ENCODE measurements at regions not wholly inside any gene's neighbourhood (a gene's known extent, or its start where the extent isn't known, plus 50 kb on each side); places are given as distances from the start of the nearest gene placed in this dataset.

- no peaks in the 10 kb centered on the region for H3K27me3 ChIP-seq (ENCODE audit: insufficient read depth, low read length)
- H3K9me3 ChIP-seq (ENCODE audit: low read length): no peaks in the 10 kb centered on the region
- H3K36me3 ChIP-seq (ENCODE audit: insufficient read depth, low read length): no peaks in the 10 kb centered on the region
- no peak overlapping the region for H2AFZ ChIP-seq (ENCODE audit: low read depth, low read length)
- H3K4me1 ChIP-seq (ENCODE audit: insufficient read depth, low read length): peaks cover 33% of the 10 kb centered on the region
- no peak overlapping the region for H3K4me3 ChIP-seq (ENCODE audit: low read length)
Measured at GRCh38 chr10:91120348-91120747, 100.1 kb upstream of the PCGF5 start.

GRCh38 chr10:91123261-91123660 lies 97.2 kb upstream of the PCGF5 start:
- Histone ChIP-seq H3K27me3 (ENCODE audit: insufficient read depth, low read length) (no peaks in the 10 kb centered on the region), H3K4me1 (ENCODE audit: insufficient read depth, low read length) (peaks cover 13% of the 10 kb centered on the region), H3K36me3 (ENCODE audit: insufficient read depth, low read length) (no peaks in the 10 kb centered on the region), H2AFZ (ENCODE audit: low read depth, low read length) (no peak overlapping the region), H3K4me3 (ENCODE audit: low read length) (no peak overlapping the region), H3K9me3 (ENCODE audit: low read length) (no peaks in the 10 kb centered on the region)

GRCh38 chr10:91124016-91124415 lies 96.4 kb upstream of the PCGF5 start:
- Histone ChIP-seq H2AFZ (ENCODE audit: low read depth, low read length) (no peak overlapping the region), H3K9me3 (ENCODE audit: low read length) (no peaks in the 10 kb centered on the region), H3K4me1 (ENCODE audit: insufficient read depth, low read length) (peaks cover 12% of the 10 kb centered on the region), H3K27me3 (ENCODE audit: insufficient read depth, low read length) (no peaks in the 10 kb centered on the region), H3K36me3 (ENCODE audit: insufficient read depth, low read length) (no peaks in the 10 kb centered on the region), H3K4me3 (ENCODE audit: low read length) (no peak overlapping the region)

- Histone ChIP-seq H2AFZ (ENCODE audit: low read depth, low read length) (no peak overlapping the region), H3K4me3 (ENCODE audit: low read length) (no peak overlapping the region), H3K27me3 (ENCODE audit: insufficient read depth, low read length) (no peaks in the 10 kb centered on the region)
Measured at GRCh38 chr10:91126471-91126870, 94.0 kb upstream of the PCGF5 start.

GRCh38 chr10:91127341-91128082 lies 93.0 kb upstream of the PCGF5 start:
- Histone ChIP-seq H3K4me3 (ENCODE audit: low read length) (no peak overlapping the region), H3K9me3 (ENCODE audit: low read length) (no peaks in the 10 kb centered on the region), H3K4me1 (ENCODE audit: insufficient read depth, low read length) (peaks cover 8% of the 10 kb centered on the region), H2AFZ (ENCODE audit: low read depth, low read length) (no peak overlapping the region), H3K36me3 (ENCODE audit: insufficient read depth, low read length) (no peaks in the 10 kb centered on the region), H3K27me3 (ENCODE audit: insufficient read depth, low read length) (no peaks in the 10 kb centered on the region)

More at GRCh38 chr10:91126471-91126870, 94.0 kb upstream of the PCGF5 start:
- peaks cover 8% of the 10 kb centered on the region for H3K4me1 ChIP-seq (ENCODE audit: insufficient read depth, low read length)
- H3K36me3 ChIP-seq (ENCODE audit: insufficient read depth, low read length): no peaks in the 10 kb centered on the region
- no peaks in the 10 kb centered on the region for H3K9me3 ChIP-seq (ENCODE audit: low read length)

- Histone ChIP-seq H2AFZ (ENCODE audit: low read depth, low read length) (no peak overlapping the region), H3K9me3 (ENCODE audit: low read length) (no peaks in the 10 kb centered on the region), H3K36me3 (ENCODE audit: insufficient read depth, low read length) (no peaks in the 10 kb centered on the region), H3K4me1 (ENCODE audit: insufficient read depth, low read length) (no peaks in the 10 kb centered on the region), H3K4me3 (ENCODE audit: low read length) (no peak overlapping the region), H3K27me3 (ENCODE audit: insufficient read depth, low read length) (no peaks in the 10 kb centered on the region)
Measured at GRCh38 chr10:91135113-91135512, 85.3 kb upstream of the PCGF5 start.

- Histone ChIP-seq H3K4me1 (ENCODE audit: insufficient read depth, low read length) (no peaks in the 10 kb centered on the region), H3K27me3 (ENCODE audit: insufficient read depth, low read length) (no peaks in the 10 kb centered on the region), H2AFZ (ENCODE audit: low read depth, low read length) (no peak overlapping the region), H3K9me3 (ENCODE audit: low read length) (no peaks in the 10 kb centered on the region), H3K4me3 (ENCODE audit: low read length) (no peak overlapping the region), H3K36me3 (ENCODE audit: insufficient read depth, low read length) (no peaks in the 10 kb centered on the region)
Measured at GRCh38 chr10:91137011-91137643, 83.3 kb upstream of the PCGF5 start.

GRCh38 chr10:91137822-91138221 lies 82.6 kb upstream of the PCGF5 start:
- H3K4me1 ChIP-seq (ENCODE audit: insufficient read depth, low read length): no peaks in the 10 kb centered on the region
- H2AFZ ChIP-seq (ENCODE audit: low read depth, low read length): no peak overlapping the region
- no peaks in the 10 kb centered on the region for H3K36me3 ChIP-seq (ENCODE audit: insufficient read depth, low read length)
- no peaks in the 10 kb centered on the region for H3K9me3 ChIP-seq (ENCODE audit: low read length)
- no peaks in the 10 kb centered on the region for H3K27me3 ChIP-seq (ENCODE audit: insufficient read depth, low read length)
- H3K4me3 ChIP-seq (ENCODE audit: low read length): no peak overlapping the region

GRCh38 chr10:91140995-91141549 lies 79.4 kb upstream of the PCGF5 start:
- Histone ChIP-seq H3K36me3 (ENCODE audit: insufficient read depth, low read length) (no peaks in the 10 kb centered on the region), H3K9me3 (ENCODE audit: low read length) (no peaks in the 10 kb centered on the region), H3K4me1 (ENCODE audit: insufficient read depth, low read length) (no peaks in the 10 kb centered on the region), H3K27me3 (ENCODE audit: insufficient read depth, low read length) (no peaks in the 10 kb centered on the region), H3K4me3 (ENCODE audit: low read length) (no peak overlapping the region), H2AFZ (ENCODE audit: low read depth, low read length) (no peak overlapping the region)

- no peaks in the 10 kb centered on the region for H3K9me3 ChIP-seq (ENCODE audit: low read length)
- H3K27me3 ChIP-seq (ENCODE audit: insufficient read depth, low read length): no peaks in the 10 kb centered on the region
- H3K36me3 ChIP-seq (ENCODE audit: insufficient read depth, low read length): no peaks in the 10 kb centered on the region
- no peak overlapping the region for H3K4me3 ChIP-seq (ENCODE audit: low read length)
- H2AFZ ChIP-seq (ENCODE audit: low read depth, low read length): no peak overlapping the region
- peaks cover 5% of the 10 kb centered on the region for H3K4me1 ChIP-seq (ENCODE audit: insufficient read depth, low read length)
Measured at GRCh38 chr10:91144961-91145360, 75.5 kb upstream of the PCGF5 start.

- Histone ChIP-seq H3K4me3 (ENCODE audit: low read length) (no peak overlapping the region), H3K36me3 (ENCODE audit: insufficient read depth, low read length) (no peaks in the 10 kb centered on the region), H3K4me1 (ENCODE audit: insufficient read depth, low read length) (peaks cover 5% of the 10 kb centered on the region), H2AFZ (ENCODE audit: low read depth, low read length) (no peak overlapping the region), H3K27me3 (ENCODE audit: insufficient read depth, low read length) (no peaks in the 10 kb centered on the region), H3K9me3 (ENCODE audit: low read length) (no peaks in the 10 kb centered on the region)
Measured at GRCh38 chr10:91146146-91146545, 74.3 kb upstream of the PCGF5 start.

GRCh38 chr10:91149550-91149949 lies 70.9 kb upstream of the PCGF5 start:
- Histone ChIP-seq H3K4me3 (ENCODE audit: low read length) (no peak overlapping the region), H2AFZ (ENCODE audit: low read depth, low read length) (no peak overlapping the region), H3K4me1 (ENCODE audit: insufficient read depth, low read length) (peaks cover 5% of the 10 kb centered on the region), H3K9me3 (ENCODE audit: low read length) (peaks cover 4% of the 10 kb centered on the region), H3K27me3 (ENCODE audit: insufficient read depth, low read length) (no peaks in the 10 kb centered on the region), H3K36me3 (ENCODE audit: insufficient read depth, low read length) (no peaks in the 10 kb centered on the region)

GRCh38 chr10:91150631-91151030 lies 69.8 kb upstream of the PCGF5 start:
- Histone ChIP-seq H3K36me3 (ENCODE audit: insufficient read depth, low read length) (no peaks in the 10 kb centered on the region), H3K4me1 (ENCODE audit: insufficient read depth, low read length) (peaks cover 5% of the 10 kb centered on the region), H2AFZ (ENCODE audit: low read depth, low read length) (no peak overlapping the region), H3K9me3 (ENCODE audit: low read length) (peaks cover 4% of the 10 kb centered on the region), H3K4me3 (ENCODE audit: low read length) (no peak overlapping the region), H3K27me3 (ENCODE audit: insufficient read depth, low read length) (no peaks in the 10 kb centered on the region)
